ENCODE measurements at regions not wholly inside any gene's neighbourhood (a gene's known extent, or its start where the extent isn't known, plus 50 kb on each side); places are given as distances from the start of the nearest gene placed in this dataset.

GRCh38 chr6:28732052-28732451 lies 191.7 kb downstream of the TRIM27 start:
- TF ChIP-seq, protein P1, sequence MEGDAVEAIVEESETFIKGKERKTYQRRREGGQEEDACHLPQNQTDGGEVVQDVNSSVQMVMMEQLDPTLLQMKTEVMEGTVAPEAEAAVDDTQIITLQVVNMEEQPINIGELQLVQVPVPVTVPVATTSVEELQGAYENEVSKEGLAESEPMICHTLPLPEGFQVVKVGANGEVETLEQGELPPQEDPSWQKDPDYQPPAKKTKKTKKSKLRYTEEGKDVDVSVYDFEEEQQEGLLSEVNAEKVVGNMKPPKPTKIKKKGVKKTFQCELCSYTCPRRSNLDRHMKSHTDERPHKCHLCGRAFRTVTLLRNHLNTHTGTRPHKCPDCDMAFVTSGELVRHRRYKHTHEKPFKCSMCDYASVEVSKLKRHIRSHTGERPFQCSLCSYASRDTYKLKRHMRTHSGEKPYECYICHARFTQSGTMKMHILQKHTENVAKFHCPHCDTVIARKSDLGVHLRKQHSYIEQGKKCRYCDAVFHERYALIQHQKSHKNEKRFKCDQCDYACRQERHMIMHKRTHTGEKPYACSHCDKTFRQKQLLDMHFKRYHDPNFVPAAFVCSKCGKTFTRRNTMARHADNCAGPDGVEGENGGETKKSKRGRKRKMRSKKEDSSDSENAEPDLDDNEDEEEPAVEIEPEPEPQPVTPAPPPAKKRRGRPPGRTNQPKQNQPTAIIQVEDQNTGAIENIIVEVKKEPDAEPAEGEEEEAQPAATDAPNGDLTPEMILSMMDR (conservative IDR thresholded peaks at IDR 0.05; ENCODE audit: low read depth, low read length): no peak
- TF ChIP-seq EZH2 (IDR thresholded peaks at IDR 0.05; ENCODE audit: borderline replicate concordance, low read depth, low read length, poor library complexity, severe bottlenecking): no peak
